ENCODE measurements at regions not wholly inside any gene's neighbourhood (a gene's known extent, or its start where the extent isn't known, plus 50 kb on each side); places are given as distances from the start of the nearest gene placed in this dataset.
"Not testable (repeated sequence)": the region's sequence is repeated elsewhere in the genome, so short reads cannot be mapped to it uniquely, and the experiment has no call there.

GRCh38 chr9:18305167-18305806, 168.7 kb upstream of the ADAMTSL1 start:
- not testable (repeated sequence) for DNase-seq

GRCh38 chr9:18314316-18314715, 159.6 kb upstream of the ADAMTSL1 start:
- DNase-seq = no peak

- no peak for DNase-seq
Observed at GRCh38 chr9:18317896-18318295, 156.1 kb upstream of the ADAMTSL1 start.

GRCh38 chr9:18319918-18320445, 154.0 kb upstream of the ADAMTSL1 start:
- DNase-seq = no peak

- no peak for DNase-seq
Observed at GRCh38 chr9:18324928-18325745, 148.8 kb upstream of the ADAMTSL1 start.

GRCh38 chr9:18325746-18326011, 148.3 kb upstream of the ADAMTSL1 start:
- not testable (repeated sequence) for DNase-seq

- no peak for DNase-seq
Observed at GRCh38 chr9:18327121-18327520, 146.8 kb upstream of the ADAMTSL1 start.

GRCh38 chr9:18330401-18331309, 143.3 kb upstream of the ADAMTSL1 start:
- no peak for DNase-seq

GRCh38 chr9:18331310-18331684, 142.7 kb upstream of the ADAMTSL1 start:
- no peak for DNase-seq

GRCh38 chr9:18331808-18332209, 142.1 kb upstream of the ADAMTSL1 start:
- DNase-seq = no peak

- no peak for DNase-seq
Observed at GRCh38 chr9:18333157-18333556, 140.8 kb upstream of the ADAMTSL1 start.

GRCh38 chr9:18335825-18336224, 138.1 kb upstream of the ADAMTSL1 start:
- DNase-seq = no peak

GRCh38 chr9:18338042-18338441, 135.9 kb upstream of the ADAMTSL1 start:
- DNase-seq = no peak

- DNase-seq = no peak
Observed at GRCh38 chr9:18343784-18344183, 130.2 kb upstream of the ADAMTSL1 start.

- DNase-seq = no peak
Observed at GRCh38 chr9:18346745-18347144, 127.2 kb upstream of the ADAMTSL1 start.

- DNase-seq = no peak
Observed at GRCh38 chr9:18347386-18348082, 126.4 kb upstream of the ADAMTSL1 start.

- DNase-seq = no peak
Observed at GRCh38 chr9:18348083-18348475, 125.9 kb upstream of the ADAMTSL1 start.

GRCh38 chr9:18349530-18349929, 124.4 kb upstream of the ADAMTSL1 start:
- no peak for DNase-seq

- no peak for DNase-seq
Observed at GRCh38 chr9:18350036-18350435, 123.9 kb upstream of the ADAMTSL1 start.

GRCh38 chr9:18350995-18351595, 122.9 kb upstream of the ADAMTSL1 start:
- no peak for DNase-seq

GRCh38 chr9:18352711-18353110, 121.2 kb upstream of the ADAMTSL1 start:
- DNase-seq = no peak

GRCh38 chr9:18353473-18353872, 120.5 kb upstream of the ADAMTSL1 start:
- no peak for DNase-seq
